Skeletal muscle satellite cell (primary cell): ENCODE measurements at regions not wholly inside any gene's neighbourhood (a gene's known extent, or its start where the extent isn't known, plus 50 kb on each side); places are given as distances from the start of the nearest gene placed in this dataset.
A peak's percentile ranks its signal among the peaks of the same experiment; 100 is the strongest.

ENCODE experiments used
- H3K27me3 ChIP-seq: 2 replicates; pipeline ENCODE4 v1.7.0; 2013; ENCODE audit warnings: low read length; ENCODE audit not compliant: control insufficient read depth, insufficient read depth
- H3K36me3 ChIP-seq: 2 replicates; pipeline ENCODE4 v1.7.0; 2013; ENCODE audit warnings: mild to moderate bottlenecking, control low read depth, low read length; ENCODE audit not compliant: insufficient read depth
- H3K4me1 ChIP-seq: 2 replicates; pipeline ENCODE4 v1.7.0; 2013; ENCODE audit warnings: low read length; ENCODE audit not compliant: control insufficient read depth, insufficient read depth
- H3K4me2 ChIP-seq: 2 replicates; pipeline ENCODE4 v1.7.0; 2013; ENCODE audit warnings: mild to moderate bottlenecking, low read length
- H3K4me3 ChIP-seq: 2 replicates; pipeline ENCODE4 v1.7.0; 2013; ENCODE audit warnings: low read length
- H3K9ac ChIP-seq: 2 replicates; pipeline ENCODE4 v1.7.0; 2013; ENCODE audit warnings: mild to moderate bottlenecking, low read depth, low read length, moderate library complexity
- H3K9me3 ChIP-seq: replicated peaks from 2 replicates; pipeline ENCODE4 v1.7.0; 2013; ENCODE audit warnings: mild to moderate bottlenecking, control low read depth, low read length

DNA sequence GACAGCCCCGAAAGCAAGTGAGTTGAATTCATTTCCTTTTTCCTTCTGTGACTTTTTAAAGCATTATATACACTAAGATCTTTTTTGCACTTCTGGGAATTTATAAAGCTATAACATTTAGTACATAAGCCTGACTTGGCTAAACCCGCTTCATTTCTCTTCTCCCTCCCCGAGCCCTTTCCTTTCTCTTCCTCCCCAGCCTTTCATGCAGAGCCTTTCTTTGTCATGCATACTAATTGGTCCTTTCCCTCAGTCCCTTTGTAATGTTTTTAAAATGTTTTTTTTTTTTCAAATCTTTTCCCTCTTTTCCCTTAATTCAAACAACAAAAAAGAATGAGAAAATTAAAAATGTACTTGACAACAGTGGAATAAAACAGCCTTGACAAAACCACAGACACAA lies 246.4 kb downstream of the PSAT1 start:
- H3K4me3 ChIP-seq: no peak overlapping the region
- H3K4me1 ChIP-seq: peaks cover 15% of the 10 kb centered on the region

DNA sequence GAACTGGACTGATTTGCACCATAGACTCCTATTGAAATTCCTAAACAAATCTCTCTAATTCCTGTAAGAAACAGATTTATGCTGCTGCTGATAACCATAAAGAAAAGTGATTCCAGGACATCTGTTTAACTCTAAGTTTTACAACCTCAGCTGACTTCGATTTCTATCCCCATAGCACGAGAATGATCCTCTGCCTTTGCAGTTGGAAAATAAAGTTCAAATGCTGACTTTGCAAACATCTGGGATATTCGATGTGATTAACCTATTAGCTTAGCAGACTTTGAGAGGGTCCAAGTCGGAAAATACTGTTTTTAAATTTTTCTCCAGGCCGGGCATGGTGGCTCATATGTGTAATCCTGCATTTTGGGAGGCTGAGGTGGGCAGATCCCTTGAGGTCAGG lies 247.3 kb downstream of the PSAT1 start:
- Histone ChIP-seq H3K4me1 (peaks cover 12% of the 10 kb centered on the region), H3K9me3 (no peaks in the 10 kb centered on the region), H3K36me3 (no peaks in the 10 kb centered on the region), H3K27me3 (no peaks in the 10 kb centered on the region), H3K4me3 (no peak overlapping the region), H3K4me2 (no peak overlapping the region), H3K9ac (no peak overlapping the region)

More for the DNA sequence above, 246.4 kb downstream of the PSAT1 start:
- no peak overlapping the region for H3K4me2 ChIP-seq
- H3K36me3 ChIP-seq: no peaks in the 10 kb centered on the region
- no peak overlapping the region for H3K9ac ChIP-seq
- no peaks in the 10 kb centered on the region for H3K27me3 ChIP-seq
- H3K9me3 ChIP-seq: no peaks in the 10 kb centered on the region

- no peak overlapping the region for H3K9ac ChIP-seq
- no peak overlapping the region for H3K4me3 ChIP-seq
- H3K4me1 ChIP-seq: no peaks in the 10 kb centered on the region
- H3K27me3 ChIP-seq: no peaks in the 10 kb centered on the region
- no peaks in the 10 kb centered on the region for H3K36me3 ChIP-seq
- no peak overlapping the region for H3K4me2 ChIP-seq
- H3K9me3 ChIP-seq: no peaks in the 10 kb centered on the region
Observed at GRCh38 chr9:78547831-78548230, 250.9 kb downstream of the PSAT1 start.

- Histone ChIP-seq H3K4me1 (no peaks in the 10 kb centered on the region), H3K4me2 (no peak overlapping the region), H3K9ac (no peak overlapping the region), H3K4me3 (no peak overlapping the region), H3K9me3 (no peaks in the 10 kb centered on the region), H3K36me3 (no peaks in the 10 kb centered on the region), H3K27me3 (no peaks in the 10 kb centered on the region)
Observed at GRCh38 chr9:78548670-78549069, 251.7 kb downstream of the PSAT1 start.

GRCh38 chr9:78549711-78550110 lies 252.8 kb downstream of the PSAT1 start:
- Histone ChIP-seq H3K36me3 (no peaks in the 10 kb centered on the region), H3K27me3 (no peaks in the 10 kb centered on the region), H3K4me3 (no peak overlapping the region), H3K4me1 (no peaks in the 10 kb centered on the region), H3K9ac (no peak overlapping the region), H3K4me2 (no peak overlapping the region), H3K9me3 (no peaks in the 10 kb centered on the region)

DNA sequence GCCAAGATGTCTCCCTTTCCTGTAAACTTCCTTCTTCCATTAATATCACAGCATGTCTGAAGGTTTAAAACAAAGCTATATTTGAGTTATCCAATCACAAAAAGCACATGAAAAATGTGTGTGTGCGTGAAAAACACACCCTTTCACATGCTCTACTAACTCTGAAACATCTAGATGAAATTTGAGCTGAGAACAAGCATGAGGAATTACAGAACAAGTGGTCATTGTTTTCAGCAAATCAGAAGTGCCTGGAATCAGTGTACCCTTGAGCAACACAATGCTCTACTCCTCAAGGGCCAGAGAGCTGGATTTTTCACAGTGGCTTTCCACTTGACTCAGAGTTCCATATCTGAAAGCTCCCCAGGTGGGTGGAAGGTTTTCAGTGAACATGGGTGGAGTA lies 255.9 kb downstream of the PSAT1 start:
- no peaks in the 10 kb centered on the region for H3K27me3 ChIP-seq
- H3K4me3 ChIP-seq: no peak overlapping the region
- H3K4me2 ChIP-seq: no peak overlapping the region
- no peaks in the 10 kb centered on the region for H3K9me3 ChIP-seq
- no peaks in the 10 kb centered on the region for H3K36me3 ChIP-seq
- H3K9ac ChIP-seq: no peak overlapping the region
- no peaks in the 10 kb centered on the region for H3K4me1 ChIP-seq

DNA sequence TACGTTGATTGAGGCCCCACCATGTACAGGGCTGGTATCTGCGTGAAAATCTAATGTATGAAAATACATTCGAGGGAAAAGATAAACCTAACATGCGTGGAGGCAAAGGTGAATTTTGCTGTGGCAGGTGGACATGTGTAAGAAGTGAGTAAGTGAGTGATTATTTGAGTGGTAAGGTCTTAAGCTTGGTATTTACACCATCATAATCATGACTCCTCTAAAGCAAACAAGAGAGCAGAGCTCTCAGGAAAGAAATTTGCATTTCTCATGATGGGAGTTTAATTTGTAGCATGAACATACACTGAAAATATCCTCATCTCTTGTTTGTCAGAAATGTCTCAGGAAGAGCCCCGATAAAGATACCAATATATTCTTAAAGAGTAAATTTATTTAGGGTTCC lies 260.6 kb downstream of the PSAT1 start:
- H3K36me3 ChIP-seq: no peaks in the 10 kb centered on the region
- no peaks in the 10 kb centered on the region for H3K27me3 ChIP-seq
- H3K4me3 ChIP-seq: no peak overlapping the region
- peaks cover 14% of the 10 kb centered on the region for H3K4me1 ChIP-seq
- no peaks in the 10 kb centered on the region for H3K9me3 ChIP-seq
- no peak overlapping the region for H3K4me2 ChIP-seq
- H3K9ac ChIP-seq: no peak overlapping the region

DNA sequence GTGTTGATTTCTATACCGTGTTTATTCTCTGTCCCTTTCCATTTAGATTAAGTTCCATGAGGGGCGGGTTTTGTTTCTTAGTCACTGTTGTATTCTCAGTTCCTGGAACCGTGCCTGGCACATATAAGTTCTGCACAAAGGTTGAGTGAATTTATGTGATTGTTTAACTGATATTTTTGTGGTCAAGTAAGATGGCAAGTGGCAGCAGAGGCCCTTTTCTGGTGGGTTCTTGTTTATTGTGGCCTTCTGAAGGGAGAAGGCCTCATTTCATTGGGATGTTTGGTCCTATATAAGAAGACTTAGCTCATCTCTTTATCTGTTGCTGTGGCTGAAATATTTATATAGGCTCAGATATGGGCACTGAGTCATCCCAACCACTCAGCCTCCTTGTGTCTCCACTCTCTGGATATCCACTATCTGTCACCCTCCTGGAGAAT lies 262.5 kb downstream of the PSAT1 start:
- Histone ChIP-seq H3K27me3 (no peaks in the 10 kb centered on the region), H3K4me3 (no peak overlapping the region), H3K4me2 (peak overlapping the region; percentile 9), H3K9ac (no peak overlapping the region), H3K4me1 (peaks cover 14% of the 10 kb centered on the region), H3K9me3 (no peaks in the 10 kb centered on the region), H3K36me3 (no peaks in the 10 kb centered on the region)

DNA sequence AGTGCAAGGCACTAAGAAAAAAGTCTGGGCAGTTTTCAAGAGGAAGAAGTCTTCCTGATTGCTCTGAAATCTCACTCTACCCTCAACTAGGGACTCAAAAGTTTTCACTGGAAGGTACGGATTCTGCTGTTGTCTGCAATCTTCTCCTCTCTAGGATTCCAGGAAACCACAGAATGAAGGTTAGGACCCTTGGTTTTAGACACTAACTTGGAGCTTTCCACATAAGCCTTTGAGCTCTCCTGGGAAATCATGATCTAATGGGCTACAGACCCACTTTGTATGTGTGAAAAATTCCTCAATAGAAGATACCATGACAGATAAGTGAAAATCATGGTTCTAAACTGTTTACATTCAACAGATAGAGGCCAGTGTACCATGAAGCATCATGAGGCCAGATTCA lies 265.1 kb downstream of the PSAT1 start:
- Histone ChIP-seq H3K27me3 (no peaks in the 10 kb centered on the region), H3K9ac (no peak overlapping the region), H3K4me3 (no peak overlapping the region), H3K36me3 (no peaks in the 10 kb centered on the region), H3K9me3 (no peaks in the 10 kb centered on the region), H3K4me2 (no peak overlapping the region), H3K4me1 (peaks cover 30% of the 10 kb centered on the region)

DNA sequence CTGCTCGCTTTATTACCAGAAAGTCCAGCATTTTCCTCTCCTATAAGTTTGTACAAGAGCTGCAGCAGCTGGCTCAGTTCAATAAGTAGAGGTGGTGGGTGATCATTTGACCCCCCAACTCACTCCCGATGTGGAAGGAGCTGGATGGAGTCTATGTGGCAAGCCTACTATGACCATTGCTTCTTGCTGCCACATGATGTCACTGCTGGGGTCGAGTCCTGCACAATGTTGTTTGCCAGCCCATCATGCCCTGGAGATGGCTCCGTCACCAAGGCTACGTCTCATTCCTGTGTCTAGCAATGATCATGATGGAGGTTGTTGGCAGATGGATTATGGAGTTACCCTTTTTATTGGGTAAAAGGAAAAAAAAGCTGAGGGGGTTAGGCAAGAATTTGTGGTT lies 266.3 kb downstream of the PSAT1 start:
- Histone ChIP-seq H3K4me1 (peaks cover 42% of the 10 kb centered on the region), H3K4me3 (no peak overlapping the region), H3K36me3 (no peaks in the 10 kb centered on the region), H3K27me3 (no peaks in the 10 kb centered on the region), H3K9ac (no peak overlapping the region), H3K9me3 (no peaks in the 10 kb centered on the region), H3K4me2 (no peak overlapping the region)

- Histone ChIP-seq H3K9me3 (no peaks in the 10 kb centered on the region), H3K9ac (no peak overlapping the region), H3K27me3 (no peaks in the 10 kb centered on the region), H3K4me2 (no peak overlapping the region), H3K36me3 (no peaks in the 10 kb centered on the region), H3K4me3 (no peak overlapping the region), H3K4me1 (peaks cover 28% of the 10 kb centered on the region)
Observed at GRCh38 chr9:78565481-78565880, 268.6 kb downstream of the PSAT1 start.

GRCh38 chr9:78566521-78566920 lies 269.6 kb downstream of the PSAT1 start:
- peaks cover 28% of the 10 kb centered on the region for H3K4me1 ChIP-seq
- H3K4me3 ChIP-seq: peak overlapping the region; percentile 1
- H3K27me3 ChIP-seq: no peaks in the 10 kb centered on the region
- H3K9ac ChIP-seq: peak overlapping the region; percentile 51
- H3K36me3 ChIP-seq: no peaks in the 10 kb centered on the region
- H3K4me2 ChIP-seq: peak overlapping the region; percentile 32
- no peaks in the 10 kb centered on the region for H3K9me3 ChIP-seq
